ENCODE measurements at regions not wholly inside any gene's neighbourhood (a gene's known extent, or its start where the extent isn't known, plus 50 kb on each side); places are given as distances from the start of the nearest gene placed in this dataset.

DNA sequence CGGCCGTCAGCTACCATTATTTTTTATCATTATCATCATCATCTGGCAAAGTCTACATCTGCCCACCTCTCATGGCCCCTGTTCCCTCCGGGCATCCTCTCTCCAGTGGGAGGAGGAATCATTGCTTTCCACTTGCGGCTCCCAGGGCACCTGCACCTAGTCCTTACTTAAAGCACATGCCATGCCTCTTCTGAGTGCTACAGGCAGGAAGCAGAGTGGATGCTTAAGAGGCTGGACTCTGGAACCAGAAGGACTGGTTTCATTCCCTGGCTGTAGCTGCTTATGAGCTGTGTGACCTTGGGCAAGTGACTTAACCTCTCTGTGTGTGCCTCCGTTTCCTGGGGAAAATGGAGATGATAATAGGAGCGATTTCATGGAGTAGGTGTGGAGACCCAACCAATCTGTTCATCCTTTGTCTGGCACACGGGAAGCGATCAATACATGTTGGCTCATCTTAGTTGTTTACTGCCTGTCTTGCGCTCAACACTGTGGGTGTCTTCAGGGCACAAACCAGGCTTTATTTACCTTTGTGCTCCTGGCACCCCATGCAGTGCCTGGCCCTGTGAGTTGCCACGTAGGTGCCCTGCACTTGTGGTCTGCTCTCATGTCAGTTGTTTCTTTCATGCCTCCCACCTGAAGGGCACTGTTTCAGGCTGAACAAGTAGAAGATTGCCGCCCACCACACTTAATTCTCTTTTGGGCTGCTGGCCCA is 317.0 kb upstream of the SULF2 start:
- TF ChIP-seq, protein P1, sequence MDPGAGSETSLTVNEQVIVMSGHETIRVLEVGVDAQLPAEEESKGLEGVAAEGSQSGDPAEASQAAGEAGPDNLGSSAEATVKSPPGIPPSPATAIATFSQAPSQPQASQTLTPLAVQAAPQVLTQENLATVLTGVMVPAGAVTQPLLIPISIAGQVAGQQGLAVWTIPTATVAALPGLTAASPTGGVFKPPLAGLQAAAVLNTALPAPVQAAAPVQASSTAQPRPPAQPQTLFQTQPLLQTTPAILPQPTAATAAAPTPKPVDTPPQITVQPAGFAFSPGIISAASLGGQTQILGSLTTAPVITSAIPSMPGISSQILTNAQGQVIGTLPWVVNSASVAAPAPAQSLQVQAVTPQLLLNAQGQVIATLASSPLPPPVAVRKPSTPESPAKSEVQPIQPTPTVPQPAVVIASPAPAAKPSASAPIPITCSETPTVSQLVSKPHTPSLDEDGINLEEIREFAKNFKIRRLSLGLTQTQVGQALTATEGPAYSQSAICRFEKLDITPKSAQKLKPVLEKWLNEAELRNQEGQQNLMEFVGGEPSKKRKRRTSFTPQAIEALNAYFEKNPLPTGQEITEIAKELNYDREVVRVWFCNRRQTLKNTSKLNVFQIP (CRISPR knock-in tag; IDR thresholded peaks at IDR 0.05; ENCODE audit: borderline replicate concordance, low read depth): no peak
- TF ChIP-seq PATZ1 (CRISPR knock-in tag; IDR thresholded peaks at IDR 0.05; ENCODE audit: borderline replicate concordance) (no peak), ZFP30 (CRISPR knock-in tag; IDR thresholded peaks at IDR 0.05) (no peak), TSHZ2 (CRISPR knock-in tag; IDR thresholded peaks at IDR 0.05) (no peak), ESRRG (CRISPR knock-in tag; IDR thresholded peaks at IDR 0.05) (no peak), SNAI2 (CRISPR knock-in tag; IDR thresholded peaks at IDR 0.05) (no peak), ARNTL (CRISPR knock-in tag; IDR thresholded peaks at IDR 0.05; ENCODE audit: borderline replicate concordance, low read depth) (no peak), BACH2 (CRISPR knock-in tag; IDR thresholded peaks at IDR 0.05; ENCODE audit: borderline replicate concordance) (no peak)

Data from SK-N-SH treated with all-trans-retinoic acid at 6 μM for 48 hours (cell line).